ENCODE measurements at regions not wholly inside any gene's neighbourhood (a gene's known extent, or its start where the extent isn't known, plus 50 kb on each side); places are given as distances from the start of the nearest gene placed in this dataset.

GRCh38 chr17:73878923-73879322, 234.7 kb upstream of the SDK2 start:
- CTCF ChIA-PET (ENCODE audit: low intra/inter-chr PET ratio), result no interaction called here
- H2AFZ ChIP-seq (ENCODE audit: low read depth, low read length), result no peak overlapping the region
- BruUV-seq (replicated peaks), result no TSS peak
- H3K4me3 ChIP-seq, result no peak overlapping the region
- POLR2A ChIA-PET, result no interaction called here
- no peaks in the 10 kb centered on the region for H3K36me3 ChIP-seq (ENCODE audit: control insufficient read depth, insufficient read depth, low read length)
- no peak overlapping the region for H3K27ac ChIP-seq (ENCODE audit: extremely low read depth, low read depth, low read length)
- ATAC-seq (no peak), DNase-seq (ENCODE audit: extremely low read depth in 1 of 4, low spot score in 3 of 4) (no peak), FAIRE-seq (no peak)
- H4K20me1 ChIP-seq (replicated peaks; ENCODE audit: control insufficient read depth, insufficient read depth, low read length), result no peaks in the 10 kb centered on the region
- H3K9me1 ChIP-seq (ENCODE audit: control insufficient read depth, insufficient read depth, low read length), result no peaks in the 10 kb centered on the region
- no peaks in the 10 kb centered on the region for H3K9me3 ChIP-seq (replicated peaks; ENCODE audit: control insufficient read depth, insufficient read depth, low read depth, low read length)
- H3K4me2 ChIP-seq (ENCODE audit: insufficient read depth, low read length), result no peak overlapping the region
- H3K79me2 ChIP-seq (ENCODE audit: control insufficient read depth, insufficient read depth, low read length), result no peaks in the 10 kb centered on the region
- peaks cover 0 to 31% of the 10 kb centered on the region in 2 experiments; a peak in 1 of 5 replicates for H3K27me3 ChIP-seq (ENCODE audit: control insufficient read depth in 2 of 2, insufficient read depth in 2 of 2, low read length in 2 of 2)
- no peak overlapping the region for H3K9ac ChIP-seq (ENCODE audit: insufficient read depth in 1 of 2, low read depth in 2 of 2, low read length in 2 of 2)
- intact Hi-C loops (cut with micrococcal nuclease) (no loop called here), in situ Hi-C loops (cut with MboI) (no loop called here)
- no peaks in the 10 kb centered on the region for H3K4me1 ChIP-seq (replicated peaks in 1 of 2; ENCODE audit: control insufficient read depth in 2 of 2, insufficient read depth in 2 of 2, low read length in 2 of 2)
- WGBS (ENCODE audit: insufficient coverage, low coverage, missing lambda C conversion rate), result 0% methylated on average over 14 of the region's 14 CpGs
- TF ChIP-seq ILF3 (IDR thresholded peaks at IDR 0.05; ENCODE audit: borderline replicate concordance) (no peak), ELF1 (tag; IDR thresholded peaks at IDR 0.05) (no peak), HDGF (IDR thresholded peaks at IDR 0.05) (no peak), ZNF398 (CRISPR knock-in tag; IDR thresholded peaks at IDR 0.05) (no peak), REST (IDR thresholded peaks at IDR 0.05; ENCODE audit: borderline replicate concordance) (no peak), REST (CRISPR knock-in tag; IDR thresholded peaks at IDR 0.05; ENCODE audit: low read depth) (no peak), CEBPZ (IDR thresholded peaks at IDR 0.05; ENCODE audit: borderline replicate concordance, low read depth, low read length) (no peak), MBD2 (IDR thresholded peaks at IDR 0.05; ENCODE audit: borderline replicate concordance, low read depth) (no peak), CCNT2 (IDR thresholded peaks at IDR 0.05; ENCODE audit: borderline replicate concordance, extremely low read depth, insufficient read length, low read depth, low read length) (no peak), STAG1 (CRISPR knock-in tag; IDR thresholded peaks at IDR 0.05; ENCODE audit: borderline replicate concordance) (no peak)
